Progenitor cell of endocrine pancreas (in vitro differentiated cells): ENCODE measurements at regions not wholly inside any gene's neighbourhood (a gene's known extent, or its start where the extent isn't known, plus 50 kb on each side); places are given as distances from the start of the nearest gene placed in this dataset.

Source experiments
- DNase-seq: peaks from one replicate; pipeline ENCODE4 v3.0.0; 2021; ENCODE audit warnings: low spot score; ENCODE audit not compliant: unreplicated experiment
- H3K27ac Mint-ChIP-seq: 2 replicates; pipeline ENCODE4 v1.8.0; 2021; ENCODE audit warnings: mild to moderate bottlenecking, moderate library complexity, mixed read lengths
- H3K27me3 Mint-ChIP-seq: 2 replicates; pipeline ENCODE4 v1.8.0; 2021; ENCODE audit warnings: mixed read lengths
- H3K36me3 Mint-ChIP-seq: 2 replicates; pipeline ENCODE4 v1.8.0; 2022; ENCODE audit warnings: mixed read lengths; ENCODE audit not compliant: insufficient read depth
- H3K4me1 Mint-ChIP-seq: 2 replicates; pipeline ENCODE4 v1.8.0; 2021; ENCODE audit warnings: low read depth, mixed read lengths
- H3K4me3 Mint-ChIP-seq: 2 replicates; pipeline ENCODE4 v1.8.0; 2021; ENCODE audit warnings: low read depth, mild to moderate bottlenecking, moderate library complexity, mixed read lengths
- H3K9me3 Mint-ChIP-seq: 2 replicates; pipeline ENCODE4 v1.8.0; 2021; ENCODE audit warnings: low read depth, mixed read lengths
- TF ChIP-seq, protein P1 (sequence below): fragments of 200-600 bp; sonication (generic); IDR thresholded peaks from one replicate; pipeline ENCODE4 v1.5.0; 2021; ENCODE audit warnings: antibody characterized with exemption, mild to moderate bottlenecking; ENCODE audit not compliant: unreplicated experiment

DNA sequence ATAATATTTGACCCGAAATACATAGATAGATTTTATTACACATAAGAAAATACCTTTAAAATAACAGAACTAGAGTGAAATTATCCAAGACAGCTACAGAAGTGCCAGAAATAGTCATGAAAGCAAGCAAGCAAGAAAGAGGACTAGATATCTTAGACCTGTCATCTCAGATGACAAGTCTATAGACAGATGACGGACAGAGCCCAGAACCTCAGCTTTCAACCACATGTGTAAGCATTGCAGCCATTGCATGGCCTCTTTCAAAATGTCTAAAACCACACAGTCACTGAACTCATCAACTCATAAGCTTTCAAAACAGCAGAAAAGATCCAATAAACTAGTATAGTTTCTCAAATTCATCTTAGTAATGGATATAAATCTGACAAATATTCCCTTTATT is 59.8 kb upstream of the FHIT start:
- TF ChIP-seq, protein P1, sequence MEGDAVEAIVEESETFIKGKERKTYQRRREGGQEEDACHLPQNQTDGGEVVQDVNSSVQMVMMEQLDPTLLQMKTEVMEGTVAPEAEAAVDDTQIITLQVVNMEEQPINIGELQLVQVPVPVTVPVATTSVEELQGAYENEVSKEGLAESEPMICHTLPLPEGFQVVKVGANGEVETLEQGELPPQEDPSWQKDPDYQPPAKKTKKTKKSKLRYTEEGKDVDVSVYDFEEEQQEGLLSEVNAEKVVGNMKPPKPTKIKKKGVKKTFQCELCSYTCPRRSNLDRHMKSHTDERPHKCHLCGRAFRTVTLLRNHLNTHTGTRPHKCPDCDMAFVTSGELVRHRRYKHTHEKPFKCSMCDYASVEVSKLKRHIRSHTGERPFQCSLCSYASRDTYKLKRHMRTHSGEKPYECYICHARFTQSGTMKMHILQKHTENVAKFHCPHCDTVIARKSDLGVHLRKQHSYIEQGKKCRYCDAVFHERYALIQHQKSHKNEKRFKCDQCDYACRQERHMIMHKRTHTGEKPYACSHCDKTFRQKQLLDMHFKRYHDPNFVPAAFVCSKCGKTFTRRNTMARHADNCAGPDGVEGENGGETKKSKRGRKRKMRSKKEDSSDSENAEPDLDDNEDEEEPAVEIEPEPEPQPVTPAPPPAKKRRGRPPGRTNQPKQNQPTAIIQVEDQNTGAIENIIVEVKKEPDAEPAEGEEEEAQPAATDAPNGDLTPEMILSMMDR: no peak
- DNase-seq: no peak
- Mint-ChIP-seq H3K9me3 (no peaks in the 10 kb centered on the region), H3K36me3 (no peaks in the 10 kb centered on the region), H3K27me3 (no peaks in the 10 kb centered on the region), H3K27ac (no peak overlapping the region), H3K4me3 (no peak overlapping the region), H3K4me1 (peaks cover 3% of the 10 kb centered on the region)

DNA sequence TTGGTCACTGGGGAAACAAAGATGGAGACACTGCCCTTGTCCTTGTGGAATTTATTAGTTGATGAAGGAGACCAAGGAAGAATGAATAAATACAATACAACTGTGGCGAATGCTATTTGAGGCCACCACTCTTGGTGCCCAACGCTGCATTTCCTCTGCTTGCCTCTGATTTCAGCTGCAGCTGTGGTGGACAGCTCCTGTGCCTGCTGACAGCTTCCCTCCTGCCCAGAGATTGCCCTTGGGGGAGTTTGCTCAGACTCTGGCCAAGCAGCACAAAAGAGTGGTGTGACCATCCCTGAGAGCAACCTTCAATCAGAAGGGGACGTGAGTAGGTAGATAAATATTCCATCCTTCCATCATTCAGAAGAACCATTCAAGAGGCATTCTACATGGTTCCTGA is 64.6 kb upstream of the FHIT start:
- no peaks in the 10 kb centered on the region for H3K36me3 Mint-ChIP-seq
- H3K4me1 Mint-ChIP-seq: no peaks in the 10 kb centered on the region
- H3K27ac Mint-ChIP-seq: no peak overlapping the region
- H3K4me3 Mint-ChIP-seq: no peak overlapping the region
- DNase-seq: peak; percentile 38
- TF ChIP-seq, protein P1: no peak
- no peaks in the 10 kb centered on the region for H3K9me3 Mint-ChIP-seq
- peaks cover 13% of the 10 kb centered on the region for H3K27me3 Mint-ChIP-seq

DNA sequence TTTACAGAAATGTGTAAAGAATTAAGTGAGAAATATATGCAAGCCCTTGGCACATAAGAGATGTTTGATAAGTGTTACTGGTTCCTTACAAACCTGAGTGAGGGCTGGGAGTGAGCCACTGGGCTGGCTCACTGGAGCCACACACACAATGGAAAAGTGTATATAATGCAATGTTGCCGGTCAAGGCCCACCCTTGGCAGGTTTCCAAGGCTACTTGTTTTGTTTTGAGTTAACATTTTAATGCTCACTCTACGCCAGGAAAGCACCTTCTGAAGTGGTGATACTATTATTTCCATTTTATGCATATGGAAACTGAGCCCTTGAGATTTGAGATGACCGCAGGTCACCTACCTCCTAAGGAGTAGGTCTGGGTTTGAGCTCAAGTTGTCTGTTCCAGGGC is 71.8 kb upstream of the FHIT start:
- Mint-ChIP-seq H3K4me1 (no peaks in the 10 kb centered on the region), H3K9me3 (no peaks in the 10 kb centered on the region), H3K27me3 (peaks cover 3% of the 10 kb centered on the region), H3K27ac (no peak overlapping the region), H3K4me3 (no peak overlapping the region), H3K36me3 (no peaks in the 10 kb centered on the region)
- TF ChIP-seq, protein P1: no peak
- no peak for DNase-seq

DNA sequence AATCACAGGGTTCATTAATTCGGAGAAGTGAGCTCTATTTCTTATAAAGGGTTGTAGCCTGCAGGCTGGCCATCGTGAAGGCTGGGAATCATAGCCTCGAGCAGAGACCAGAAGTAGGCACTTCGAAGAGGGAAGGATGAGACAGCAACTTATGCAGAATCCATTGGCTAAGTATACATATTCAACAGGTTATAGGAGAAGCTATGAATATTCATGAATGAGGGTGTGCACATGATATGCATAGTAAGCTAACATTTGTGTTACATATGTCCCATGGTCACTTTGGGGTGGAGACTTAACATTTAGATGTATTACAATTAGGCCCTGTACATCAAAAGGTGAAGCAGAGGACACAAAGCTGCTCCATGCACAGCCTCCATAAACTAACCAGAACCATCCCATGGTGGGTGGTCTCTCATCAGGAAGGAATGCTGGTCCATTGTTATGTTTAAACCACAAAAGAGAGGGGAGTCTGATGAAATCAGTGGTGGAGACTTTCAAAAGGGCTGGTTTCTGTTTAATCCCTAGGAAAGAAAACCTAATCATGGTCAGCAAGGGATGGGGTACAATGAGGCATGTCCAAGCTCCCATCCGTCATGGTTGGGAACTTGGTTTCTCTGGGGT is 80.8 kb upstream of the FHIT start:
- no peaks in the 10 kb centered on the region for H3K4me1 Mint-ChIP-seq
- H3K9me3 Mint-ChIP-seq: peaks cover 3% of the 10 kb centered on the region
- H3K36me3 Mint-ChIP-seq: no peaks in the 10 kb centered on the region
- H3K27me3 Mint-ChIP-seq: no peaks in the 10 kb centered on the region
- no peak for DNase-seq
- H3K27ac Mint-ChIP-seq: no peak overlapping the region
- no peak overlapping the region for H3K4me3 Mint-ChIP-seq
- TF ChIP-seq, protein P1: no peak

DNA sequence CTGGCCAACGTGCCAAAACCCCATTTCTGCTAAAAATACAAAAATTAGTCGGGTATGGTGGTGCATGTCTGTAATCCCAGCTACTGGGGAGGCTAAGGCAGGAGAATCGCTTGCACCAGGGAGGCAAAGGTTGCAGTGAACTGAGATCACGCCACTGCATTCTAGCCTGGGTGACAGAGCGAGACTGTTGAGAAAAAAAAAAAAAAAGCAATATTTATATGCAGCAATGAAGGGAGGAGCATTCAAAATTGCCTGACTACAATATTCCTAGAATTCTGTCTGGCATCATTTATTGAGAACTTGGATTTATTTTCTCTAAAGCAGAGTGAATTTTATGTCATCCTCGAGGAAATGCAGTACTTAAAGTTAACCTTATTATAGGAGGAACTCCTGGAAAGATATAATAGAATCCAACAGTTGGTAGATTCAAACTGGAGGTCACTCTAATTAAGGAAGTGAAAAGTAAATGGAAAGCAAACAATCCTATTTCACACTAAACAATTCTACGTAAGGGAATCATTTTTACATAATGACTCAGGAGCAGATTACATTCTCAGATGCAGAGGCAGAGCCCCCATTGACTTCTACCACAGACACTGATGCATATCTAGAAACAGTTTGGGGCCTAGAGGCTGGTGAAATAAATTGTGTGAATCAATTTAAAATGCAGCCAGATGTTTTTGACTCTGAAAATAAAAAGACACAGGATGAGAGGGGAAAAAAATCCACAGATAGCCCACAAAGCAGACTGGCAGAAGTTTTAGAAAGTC is 82.1 kb upstream of the FHIT start:
- H3K4me3 Mint-ChIP-seq: no peak overlapping the region
- no peaks in the 10 kb centered on the region for H3K4me1 Mint-ChIP-seq
- H3K27ac Mint-ChIP-seq: no peak overlapping the region

More for the DNA sequence above, 82.1 kb upstream of the FHIT start:
- H3K9me3 Mint-ChIP-seq: peaks cover 3% of the 10 kb centered on the region
- H3K27me3 Mint-ChIP-seq: no peaks in the 10 kb centered on the region
- no peaks in the 10 kb centered on the region for H3K36me3 Mint-ChIP-seq
- TF ChIP-seq, protein P1: no peak
- DNase-seq: no peak
